ENCODE measurements at regions not wholly inside any gene's neighbourhood (a gene's known extent, or its start where the extent isn't known, plus 50 kb on each side); places are given as distances from the start of the nearest gene placed in this dataset.

DNA sequence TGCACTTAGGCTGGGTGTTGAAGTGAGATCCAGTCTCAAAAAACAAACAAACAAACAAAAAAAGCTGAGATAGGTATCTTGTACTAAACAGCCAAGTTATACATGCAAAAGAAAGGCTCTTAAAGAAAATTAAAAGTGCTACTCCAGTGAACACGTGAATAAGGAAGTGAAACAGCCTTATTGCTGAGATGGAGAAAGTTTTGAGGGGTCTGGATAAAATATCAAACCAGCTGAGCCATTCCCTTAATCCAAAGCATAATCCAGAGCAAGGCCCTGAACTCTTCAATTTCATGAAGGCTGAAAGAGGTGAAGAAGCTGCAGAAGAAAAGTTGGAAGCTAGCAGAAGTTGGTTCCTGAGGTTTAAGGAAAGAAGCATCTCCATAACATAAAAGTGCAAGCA, 360.5 kb upstream of the DAB1 start:
- no peak for DNase-seq

DNA sequence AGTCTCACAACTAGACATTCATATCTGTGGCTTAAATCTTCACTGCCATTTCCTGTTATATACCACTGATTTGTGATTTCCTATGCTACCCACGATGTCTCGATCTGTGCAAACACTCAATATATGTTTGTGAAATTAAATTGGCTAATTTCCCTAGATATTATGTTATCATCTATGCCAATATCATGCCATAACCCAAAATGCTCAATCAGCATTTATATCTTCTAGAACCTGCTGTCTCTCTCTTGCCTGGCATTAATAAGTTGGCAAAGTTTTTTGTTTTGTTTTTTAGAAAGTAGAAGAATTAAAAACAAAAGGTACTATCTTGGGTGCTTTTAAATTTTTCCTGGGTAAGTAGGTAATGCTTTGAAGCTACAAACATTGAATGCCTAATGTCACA, 358.5 kb upstream of the DAB1 start:
- no peak for DNase-seq

DNA sequence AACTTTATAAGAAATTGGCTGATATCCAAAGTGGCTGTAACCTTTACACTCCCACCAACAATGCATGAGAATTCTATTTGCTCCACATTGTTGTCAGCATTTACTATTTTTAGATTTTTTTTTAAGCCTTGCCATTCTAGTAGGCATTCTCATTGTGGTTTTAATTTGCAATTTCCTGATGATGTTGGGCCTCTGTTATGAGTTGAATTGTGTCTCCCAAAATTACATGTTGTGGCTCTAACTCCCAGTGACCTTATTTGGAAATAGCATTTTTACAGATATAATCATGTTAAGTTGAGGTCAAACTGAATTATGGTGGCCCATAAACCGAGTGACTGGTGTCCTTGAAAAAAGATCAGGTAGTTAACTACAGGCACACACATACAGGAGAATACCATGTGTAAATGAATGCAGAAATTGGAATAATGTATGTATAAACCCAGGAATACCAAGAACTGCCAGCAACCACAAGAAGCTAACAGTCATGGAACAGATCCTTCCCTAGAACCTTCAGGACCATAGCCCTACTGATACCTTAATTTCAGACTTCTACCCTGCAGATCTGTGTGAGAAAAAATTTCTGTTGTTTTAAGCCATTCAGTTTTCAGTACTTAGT, 348.8 kb upstream of the DAB1 start:
- no peak for DNase-seq

DNA sequence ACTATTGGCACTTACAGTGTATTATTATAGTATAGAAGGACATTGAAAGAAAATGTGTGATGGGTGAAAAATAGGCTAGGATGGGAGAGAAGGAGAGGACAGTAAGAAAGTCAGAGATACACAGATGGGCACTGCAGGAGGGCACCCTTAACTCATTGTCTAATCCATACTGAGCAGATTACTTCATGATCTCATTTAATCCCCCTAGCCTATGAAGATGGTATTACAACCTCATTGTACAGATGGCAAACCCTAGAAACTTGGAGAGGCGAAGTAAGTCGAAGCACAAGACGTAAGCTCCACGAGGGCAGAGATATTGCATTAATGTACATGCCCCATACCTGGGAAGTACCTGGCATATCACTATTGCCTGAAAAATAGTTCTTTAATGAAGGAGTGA, 346.9 kb upstream of the DAB1 start:
- no peak for DNase-seq

DNA sequence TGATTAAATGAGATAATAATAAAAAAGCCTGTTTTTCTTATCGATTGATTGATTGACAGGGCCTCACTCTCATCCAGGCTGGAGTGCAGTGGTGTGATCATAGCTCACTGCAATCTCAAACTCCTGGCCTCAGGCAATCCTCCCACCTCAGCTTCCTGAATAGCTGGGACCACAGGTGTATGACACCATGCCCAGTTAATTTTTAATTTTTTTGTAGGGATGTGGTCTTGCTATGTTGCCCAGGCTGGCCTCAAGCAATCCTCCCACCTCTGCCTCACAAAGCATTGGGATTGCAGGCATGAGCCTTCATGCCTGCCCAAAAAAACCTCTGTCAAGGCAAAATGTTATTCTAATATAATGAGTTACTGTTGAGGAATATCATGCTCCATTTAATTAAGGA, 346.4 kb upstream of the DAB1 start:
- DNase-seq = no peak

DNA sequence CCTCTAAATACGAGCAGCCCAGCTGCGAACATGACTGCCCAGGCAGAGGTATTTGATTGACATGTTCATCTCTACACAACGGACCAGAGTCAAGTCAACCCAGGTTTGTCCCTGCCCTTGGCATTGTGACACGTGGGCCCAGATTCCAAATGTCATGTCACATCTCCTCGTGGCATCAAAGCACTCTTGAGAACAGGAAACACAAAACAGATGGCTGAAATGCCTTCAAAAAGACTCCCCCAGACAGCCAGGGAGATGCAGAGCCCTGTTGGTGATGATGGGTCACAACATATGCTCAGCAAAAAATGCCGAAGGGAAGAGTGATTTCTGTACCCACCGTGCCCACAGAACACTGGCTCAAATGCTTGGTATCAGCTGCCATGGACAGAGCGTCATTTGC, 337.8 kb upstream of the DAB1 start:
- no peak for DNase-seq

DNA sequence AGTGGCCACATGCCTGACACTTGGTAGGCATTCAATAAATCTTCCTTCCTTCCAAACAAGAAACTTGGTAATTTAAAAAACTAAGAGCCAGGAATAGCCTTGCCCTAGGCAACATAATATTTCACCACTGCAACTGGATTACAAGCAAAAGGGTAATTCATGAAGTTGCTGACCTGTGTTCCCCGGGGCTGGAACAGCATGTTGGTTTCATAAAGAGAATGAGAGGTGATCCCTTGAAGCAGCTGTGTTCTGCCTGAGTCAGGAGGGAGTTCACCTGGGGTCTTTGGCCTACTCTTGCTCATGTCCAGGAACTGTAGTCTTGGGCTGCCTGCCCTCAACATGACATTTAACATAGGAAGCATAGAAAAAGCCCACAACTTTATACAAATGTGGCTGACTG, 329.0 kb upstream of the DAB1 start:
- no peak for DNase-seq

DNA sequence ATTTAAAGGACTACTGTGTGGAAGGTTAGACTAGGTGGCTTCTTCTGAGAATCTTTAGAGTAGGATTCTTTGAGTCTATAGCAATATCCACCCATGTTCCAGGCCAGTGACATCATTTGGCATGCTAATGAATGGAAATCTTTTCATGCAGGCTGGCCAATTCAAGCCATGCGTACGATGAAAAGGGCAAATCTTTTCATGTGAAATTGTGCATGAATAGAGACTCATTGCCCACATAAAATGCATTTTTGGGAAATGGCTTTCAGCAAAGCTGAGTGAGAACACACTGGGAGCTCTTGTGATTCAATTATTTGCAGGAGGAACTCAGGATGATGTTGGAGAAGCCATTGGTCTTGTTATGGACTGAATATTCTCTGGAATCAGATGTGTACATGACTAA, 324.9 kb upstream of the DAB1 start:
- no peak for DNase-seq

DNA sequence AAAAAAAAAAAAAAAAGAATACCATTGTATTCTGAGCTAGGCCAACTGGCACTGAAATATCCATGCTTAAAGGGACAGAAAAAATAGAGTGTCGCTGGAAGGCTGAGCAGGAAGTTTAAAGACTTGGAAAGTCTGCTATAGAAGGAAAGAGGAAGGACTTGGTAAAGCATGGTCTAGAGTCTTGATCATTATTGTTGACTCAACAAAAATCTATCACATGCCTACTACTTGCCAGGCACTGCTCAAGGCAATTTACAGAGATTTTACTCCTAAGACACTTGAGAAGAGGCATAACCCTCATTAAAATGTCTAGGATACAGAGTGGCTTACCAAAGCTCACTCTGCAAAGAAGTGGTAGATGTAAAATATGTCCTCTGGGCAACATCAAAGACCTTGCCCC, 324.0 kb upstream of the DAB1 start:
- no peak for DNase-seq

DNA sequence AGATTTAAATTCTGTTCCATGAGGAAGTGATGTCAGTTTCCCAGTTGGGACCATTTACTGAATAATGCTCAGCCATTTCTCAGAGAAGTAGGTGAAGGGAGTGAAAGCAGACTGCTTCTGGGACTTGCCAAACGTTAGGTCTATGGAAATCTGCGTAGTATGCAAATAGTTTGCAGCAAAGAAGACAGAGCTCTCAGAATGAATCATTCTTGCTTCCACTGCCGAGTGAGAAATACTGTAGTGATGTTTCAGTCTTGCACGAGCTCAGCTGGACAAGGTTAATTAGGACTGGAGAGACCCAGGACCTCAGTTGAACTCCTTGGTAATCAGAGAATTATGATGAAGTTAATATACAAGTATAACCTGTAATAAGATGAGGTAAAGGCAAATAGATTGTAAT, 317.7 kb upstream of the DAB1 start:
- no peak for DNase-seq

DNA sequence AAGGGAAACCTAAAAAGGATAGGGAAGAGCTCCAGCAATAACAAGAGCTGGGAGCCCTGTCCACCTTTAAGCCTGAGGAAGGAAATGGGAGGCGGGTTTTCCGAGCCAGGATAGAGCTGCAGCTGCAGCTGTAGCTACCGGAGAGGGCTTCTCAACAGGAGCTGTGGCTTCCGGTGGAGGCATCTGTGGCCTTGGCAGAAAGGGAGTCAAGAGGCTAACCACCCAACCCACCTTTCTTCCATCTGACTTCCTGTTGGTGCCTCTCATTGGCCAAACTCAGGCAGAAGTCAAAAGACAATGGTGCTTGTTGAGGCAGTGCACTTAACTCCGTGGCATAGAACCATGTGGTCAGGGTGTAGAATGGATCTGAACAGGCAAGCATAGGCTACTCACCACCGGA, 313.1 kb upstream of the DAB1 start:
- no peak for DNase-seq

DNA sequence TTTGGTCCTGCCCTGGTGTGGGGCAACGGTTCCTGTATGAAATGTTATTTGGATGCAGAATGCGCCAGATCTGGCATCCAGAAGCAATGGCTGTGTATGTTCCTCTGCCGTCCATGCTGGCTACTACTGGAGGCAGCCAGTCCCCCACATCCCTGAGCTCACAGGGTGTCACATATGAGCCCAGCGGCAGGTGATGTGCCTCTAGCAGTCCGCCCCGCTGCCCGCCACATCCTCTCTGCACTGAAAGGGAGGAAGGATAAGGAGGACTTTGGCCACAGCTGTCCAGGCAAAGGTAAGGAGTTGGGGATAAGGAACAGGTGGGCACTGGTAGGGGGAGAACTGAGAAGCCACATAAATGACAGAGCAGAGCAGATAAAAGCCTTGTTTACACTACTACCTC, 305.3 kb upstream of the DAB1 start:
- DNase-seq = no peak

DNA sequence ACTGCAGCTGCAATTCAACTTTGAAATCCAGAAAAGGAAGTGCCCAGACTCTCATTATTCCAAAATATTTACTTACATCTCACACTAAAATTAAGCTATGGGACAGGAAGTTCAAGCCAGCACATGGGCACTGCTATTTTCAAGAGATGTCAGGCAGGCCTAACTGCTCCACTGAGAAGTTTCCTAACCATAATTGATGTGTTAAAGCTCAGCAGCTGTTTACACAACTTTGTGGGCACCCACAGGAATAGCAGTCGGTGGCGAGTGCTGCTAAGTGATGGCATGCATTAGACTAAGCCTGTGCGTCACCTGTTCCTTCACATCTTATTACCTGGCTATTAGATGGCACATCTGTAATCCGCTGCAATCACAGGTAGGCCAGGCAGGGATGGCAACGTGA, 303.3 kb upstream of the DAB1 start:
- DNase-seq = no peak

DNA sequence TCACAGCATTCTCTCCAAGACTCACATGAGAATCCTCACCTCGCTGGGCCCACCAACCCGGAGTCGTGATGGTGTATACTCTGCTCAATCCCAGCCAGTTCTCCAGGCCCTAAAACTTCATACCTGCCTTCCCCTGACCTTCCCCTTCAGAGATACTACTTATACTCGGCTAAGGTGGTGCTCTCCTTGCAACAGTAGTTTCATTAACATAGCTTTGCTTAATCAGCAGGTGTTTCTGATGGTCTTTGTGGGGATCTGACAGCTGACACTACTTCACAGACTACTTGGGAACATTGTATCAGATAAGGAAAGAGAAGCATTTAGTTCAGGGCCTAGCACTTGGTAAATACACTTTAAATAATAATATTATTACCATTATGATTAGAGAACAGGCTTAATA, 301.5 kb upstream of the DAB1 start:
- no peak for DNase-seq

DNA sequence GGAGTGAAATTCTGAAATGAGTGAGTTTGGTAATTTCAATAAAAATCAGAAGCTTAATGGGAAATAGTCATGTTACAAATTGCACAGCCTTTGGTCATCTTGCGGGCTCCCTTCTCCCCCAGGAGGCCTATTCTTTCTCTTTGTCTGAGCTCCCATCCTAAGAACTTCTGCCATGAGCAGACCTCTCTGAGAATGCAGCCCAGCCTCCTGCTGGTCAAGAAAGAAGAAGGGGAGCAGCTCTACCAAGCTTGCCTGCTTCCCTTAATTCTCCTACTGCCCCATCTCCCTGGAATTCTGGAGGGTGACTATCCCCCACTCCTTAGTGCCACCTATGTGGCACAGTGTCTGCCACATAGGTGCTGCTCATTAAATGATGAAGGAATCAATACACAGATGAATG, 300.7 kb upstream of the DAB1 start:
- DNase-seq = no peak

DNA sequence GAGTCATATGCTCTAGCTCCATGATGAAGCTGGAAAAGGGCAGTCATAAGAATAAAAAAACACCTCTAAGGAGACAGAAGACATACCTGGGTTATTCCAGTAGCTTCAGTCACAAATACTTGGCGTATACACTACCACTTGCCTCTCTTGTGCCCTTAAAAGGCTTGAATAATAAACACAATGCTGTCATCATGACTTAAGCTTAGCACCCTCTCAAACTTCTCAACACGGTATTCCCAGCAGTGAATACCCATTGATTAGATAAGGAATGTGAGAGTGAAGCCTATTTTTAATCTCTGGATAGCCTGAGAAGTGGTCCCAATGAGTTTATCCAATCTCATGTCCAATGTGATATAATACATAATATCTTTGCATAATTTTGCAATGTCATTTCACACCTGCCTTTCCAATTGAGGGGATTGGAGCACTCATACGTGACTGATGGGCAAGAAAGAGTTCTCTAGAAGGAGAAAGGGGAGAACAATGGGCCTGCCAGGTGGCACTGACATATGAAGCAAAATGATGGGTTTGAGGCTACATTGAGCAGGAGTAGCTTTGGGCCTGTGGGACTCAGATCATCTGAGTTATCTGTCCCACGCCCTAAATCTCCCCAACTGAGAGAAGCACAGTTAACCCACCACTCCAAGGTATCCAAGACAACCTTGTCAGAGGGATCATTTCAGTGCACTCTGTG, 298.6 kb upstream of the DAB1 start:
- DNase-seq = no peak

DNA sequence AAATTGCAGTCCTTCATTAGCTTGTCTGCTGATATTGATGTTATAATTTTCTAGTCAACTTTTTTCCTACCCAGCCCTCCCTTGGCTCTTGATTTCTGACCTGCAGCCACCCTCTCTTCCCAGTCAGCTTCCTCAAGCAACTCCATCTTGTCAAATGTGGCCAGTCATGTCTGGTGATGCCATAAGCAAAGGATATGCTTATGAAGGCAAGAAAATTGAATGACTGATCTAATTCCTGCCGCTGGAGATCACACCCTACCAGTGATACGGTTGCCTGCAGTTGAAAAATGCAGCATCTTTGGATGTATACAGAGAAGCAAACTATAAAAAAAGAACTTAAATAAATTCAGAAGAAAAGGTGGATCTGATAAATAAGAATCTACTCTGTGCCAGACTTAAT, 297.1 kb upstream of the DAB1 start:
- DNase-seq = no peak

DNA sequence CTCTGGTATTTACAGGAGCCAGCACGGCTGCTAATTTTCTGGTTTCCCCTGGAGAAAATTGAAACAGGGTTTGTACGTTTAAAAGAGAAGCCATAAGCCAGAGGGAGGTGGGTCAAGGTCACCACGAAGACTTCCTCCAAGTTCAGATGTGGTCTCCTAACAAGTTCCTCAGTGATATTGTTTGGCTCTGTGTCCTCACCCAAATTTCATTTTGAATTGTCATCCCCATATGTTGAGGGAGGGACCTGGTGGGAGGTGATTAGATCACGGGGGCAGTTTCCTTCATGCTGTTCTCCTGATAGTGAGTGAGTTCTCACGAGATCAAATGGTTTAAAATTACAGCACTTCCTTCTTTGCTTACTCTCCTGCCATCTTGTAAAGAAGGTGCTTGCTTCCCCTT, 295.4 kb upstream of the DAB1 start:
- DNase-seq = no peak

DNA sequence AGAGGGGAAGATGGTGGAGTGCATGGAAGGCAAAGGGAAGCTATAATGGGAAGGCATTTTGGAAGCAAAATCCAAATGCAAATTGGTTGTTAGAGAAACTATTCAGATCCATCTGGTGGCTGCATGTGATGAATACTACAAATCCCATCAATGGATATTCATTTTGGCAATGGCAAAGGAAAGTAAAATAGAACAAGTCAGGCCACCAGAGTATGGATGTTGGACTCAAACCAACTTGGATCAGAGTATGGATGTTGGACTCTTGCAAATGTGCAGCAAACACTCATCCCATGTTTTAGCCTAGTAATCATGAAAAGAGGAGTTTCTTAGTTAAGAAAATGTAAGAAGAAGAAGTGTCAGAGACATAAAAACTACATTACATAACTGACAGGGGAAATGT, 289.6 kb upstream of the DAB1 start:
- no peak for DNase-seq

DNA sequence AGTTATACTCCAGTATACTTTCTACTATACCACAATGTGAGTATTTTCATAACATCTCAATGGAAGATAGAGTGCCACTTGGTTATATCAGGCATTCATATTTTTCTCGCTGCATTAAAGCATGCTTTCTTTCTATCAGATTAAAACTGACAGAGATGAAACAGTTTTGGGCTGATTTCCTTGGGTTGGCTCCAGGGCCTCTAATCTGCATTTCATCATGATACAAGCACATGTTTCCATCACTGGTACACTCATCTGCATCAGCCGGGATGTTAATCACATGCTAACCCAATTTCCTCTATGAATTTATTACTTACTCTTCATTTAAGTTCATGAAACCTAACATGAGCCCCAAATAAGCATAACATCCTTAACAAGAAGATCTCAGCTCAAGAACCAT, 289.0 kb upstream of the DAB1 start:
- DNase-seq = no peak

DNA sequence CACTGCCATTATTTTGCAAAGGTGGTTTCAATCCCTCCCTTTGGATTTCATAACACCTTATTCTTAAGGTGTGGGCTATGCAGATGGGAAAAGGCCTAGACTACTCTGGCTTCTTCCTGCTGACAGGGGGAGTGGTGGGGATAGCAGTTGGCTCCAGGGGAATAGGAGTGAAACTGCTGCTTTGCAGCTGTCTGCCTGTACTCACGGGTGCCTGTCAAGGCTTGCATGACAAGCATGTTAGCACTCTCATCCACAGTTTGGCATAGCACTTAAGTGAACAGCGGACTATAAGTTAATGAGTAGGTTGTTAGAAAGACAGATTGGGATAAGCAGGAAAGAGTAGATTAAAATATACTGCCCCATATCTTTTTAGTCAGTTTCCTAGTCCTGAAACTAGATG, 287.5 kb upstream of the DAB1 start:
- DNase-seq = no peak

DNA sequence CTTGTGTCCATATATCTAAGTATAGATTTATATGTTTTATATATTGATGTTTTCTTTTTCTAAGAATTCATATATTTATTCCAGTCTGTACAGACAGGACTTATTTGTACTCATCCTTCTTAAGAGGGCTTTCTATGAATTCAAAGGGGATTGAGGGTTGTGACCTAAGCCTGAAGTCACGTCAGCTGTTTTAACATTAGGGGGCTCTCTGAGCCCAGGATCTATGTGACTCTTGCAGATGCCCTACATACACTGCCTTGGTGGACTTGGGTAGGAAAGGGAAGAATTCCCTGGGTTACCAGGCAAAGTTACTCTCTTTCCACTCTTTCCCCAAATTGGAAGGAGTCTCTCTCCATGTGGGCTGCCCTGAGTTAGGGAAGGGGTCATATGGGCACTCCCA, 283.8 kb upstream of the DAB1 start:
- no peak for DNase-seq

DNA sequence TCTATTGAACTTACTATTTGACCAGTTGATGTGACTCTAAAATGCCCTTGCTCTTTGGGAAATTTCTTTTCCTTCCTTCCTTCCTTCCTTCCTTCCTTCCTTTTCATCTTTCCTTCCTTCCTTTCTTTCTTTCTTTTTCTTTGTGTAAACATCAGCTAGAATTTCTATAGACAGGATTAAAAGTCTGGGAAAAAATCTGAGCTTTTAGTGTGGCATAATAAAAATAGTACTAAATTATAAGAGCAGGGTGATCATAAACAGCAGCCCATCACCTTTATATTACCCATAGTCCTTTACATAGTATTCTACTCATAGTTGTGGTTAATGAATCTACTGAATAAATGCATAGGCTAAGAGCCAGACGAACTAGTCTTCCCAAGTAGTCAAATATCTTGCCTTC, 281.0 kb upstream of the DAB1 start:
- DNase-seq = no peak

DNA sequence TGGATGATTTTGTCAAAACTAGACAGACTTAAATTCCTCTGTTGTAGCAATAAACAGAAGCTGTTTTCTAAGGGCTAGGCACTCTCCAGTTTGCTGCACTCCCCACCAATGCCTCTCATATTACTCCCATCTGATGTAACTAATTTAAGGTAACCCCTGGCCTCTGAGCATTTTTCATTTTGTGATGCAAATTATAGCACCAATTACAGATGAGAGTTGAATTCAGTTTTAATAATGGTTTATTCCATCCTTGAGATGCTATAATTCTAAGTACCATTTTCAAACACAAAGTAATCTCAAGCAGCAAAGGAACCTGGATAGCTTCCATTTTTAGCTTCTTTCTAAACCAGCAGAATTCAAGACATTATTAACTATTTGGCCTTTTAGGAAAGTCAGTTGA, 280.4 kb upstream of the DAB1 start:
- no peak for DNase-seq

DNA sequence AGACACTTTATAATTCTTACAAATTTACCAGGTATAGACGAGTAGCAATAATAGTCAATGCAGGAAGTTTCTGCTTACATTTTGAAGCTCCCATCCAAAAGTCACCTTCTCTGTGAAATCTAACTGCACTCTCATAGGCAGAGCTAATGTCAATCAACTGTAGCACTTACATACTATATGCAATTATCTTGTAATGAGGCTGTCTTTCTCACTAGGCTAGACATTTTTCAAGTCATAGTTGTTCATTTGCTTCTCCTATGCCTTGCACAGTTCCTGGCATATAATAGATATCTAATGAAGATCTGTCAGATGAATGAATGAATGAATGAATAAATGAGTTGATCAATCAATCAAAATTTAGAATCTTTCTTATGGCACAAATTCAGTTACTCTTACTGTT, 273.0 kb upstream of the DAB1 start:
- no peak for DNase-seq

DNA sequence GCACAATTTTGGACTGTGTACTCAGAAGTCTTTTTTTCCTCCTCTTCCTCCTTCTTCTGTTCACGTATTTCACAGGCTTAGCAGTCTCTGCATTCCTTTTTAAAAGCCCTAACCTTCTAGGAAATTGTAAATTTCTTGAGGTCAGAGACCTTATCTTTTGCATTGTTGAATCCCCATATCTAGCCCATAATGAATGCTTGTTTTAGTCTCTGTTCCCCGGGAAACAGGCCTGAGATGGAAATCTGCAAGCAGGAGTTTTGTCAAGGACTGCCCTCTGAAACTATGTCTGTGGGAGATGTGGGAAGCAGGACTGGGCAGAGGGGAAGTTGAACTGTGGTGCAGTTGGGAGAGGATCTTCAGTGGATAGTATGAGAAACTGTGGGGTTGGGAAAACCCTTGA, 272.2 kb upstream of the DAB1 start:
- DNase-seq = no peak
